ENCODE measurements at regions not wholly inside any gene's neighbourhood (a gene's known extent, or its start where the extent isn't known, plus 50 kb on each side); places are given as distances from the start of the nearest gene placed in this dataset.

GRCh38 chr11:27187848-27188621 lies 147.4 kb downstream of the BBOX1 start:
- no peak for DNase-seq

DNA sequence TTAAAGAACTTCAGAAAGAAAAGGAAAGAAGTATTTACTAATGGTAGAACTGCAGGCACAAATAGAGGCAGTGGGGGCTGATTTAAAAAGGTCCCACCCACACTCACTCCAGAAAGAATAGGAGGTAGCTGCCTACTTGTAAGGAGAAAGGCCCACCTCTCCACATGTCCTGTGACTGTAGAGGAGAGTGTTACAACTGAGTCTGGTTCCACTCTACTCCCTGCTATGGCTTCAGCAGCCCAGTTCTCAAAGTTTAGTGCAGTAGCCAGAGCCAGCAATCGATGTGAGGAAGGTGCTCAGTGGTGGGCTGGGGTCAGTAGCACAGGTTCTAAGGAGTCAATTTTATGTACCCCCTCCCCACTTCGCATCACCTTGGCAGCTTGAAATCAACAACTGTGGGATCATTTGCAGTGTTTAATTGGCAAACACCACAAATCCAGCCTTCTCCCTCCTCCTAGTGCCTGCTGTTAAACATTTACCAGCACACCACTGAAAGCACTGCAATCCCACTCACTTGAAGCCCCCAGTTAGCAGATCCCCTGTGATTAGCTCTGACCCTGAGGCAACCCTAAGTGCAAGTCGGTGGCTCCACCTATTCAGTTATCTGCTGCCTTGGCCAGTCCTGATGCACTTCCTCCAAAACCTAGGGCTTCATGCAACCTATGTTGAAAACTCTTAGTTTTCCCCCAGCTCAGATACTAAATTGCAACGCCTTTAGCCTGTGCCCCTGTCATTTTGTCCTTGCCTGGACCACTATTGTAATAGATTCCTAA lies 146.6 kb downstream of the BBOX1 start:
- no peak for DNase-seq

GRCh38 chr11:27186580-27186979 lies 146.0 kb downstream of the BBOX1 start:
- DNase-seq: no peak

GRCh38 chr11:27184458-27185312 lies 144.1 kb downstream of the BBOX1 start:
- no peak for DNase-seq

DNA sequence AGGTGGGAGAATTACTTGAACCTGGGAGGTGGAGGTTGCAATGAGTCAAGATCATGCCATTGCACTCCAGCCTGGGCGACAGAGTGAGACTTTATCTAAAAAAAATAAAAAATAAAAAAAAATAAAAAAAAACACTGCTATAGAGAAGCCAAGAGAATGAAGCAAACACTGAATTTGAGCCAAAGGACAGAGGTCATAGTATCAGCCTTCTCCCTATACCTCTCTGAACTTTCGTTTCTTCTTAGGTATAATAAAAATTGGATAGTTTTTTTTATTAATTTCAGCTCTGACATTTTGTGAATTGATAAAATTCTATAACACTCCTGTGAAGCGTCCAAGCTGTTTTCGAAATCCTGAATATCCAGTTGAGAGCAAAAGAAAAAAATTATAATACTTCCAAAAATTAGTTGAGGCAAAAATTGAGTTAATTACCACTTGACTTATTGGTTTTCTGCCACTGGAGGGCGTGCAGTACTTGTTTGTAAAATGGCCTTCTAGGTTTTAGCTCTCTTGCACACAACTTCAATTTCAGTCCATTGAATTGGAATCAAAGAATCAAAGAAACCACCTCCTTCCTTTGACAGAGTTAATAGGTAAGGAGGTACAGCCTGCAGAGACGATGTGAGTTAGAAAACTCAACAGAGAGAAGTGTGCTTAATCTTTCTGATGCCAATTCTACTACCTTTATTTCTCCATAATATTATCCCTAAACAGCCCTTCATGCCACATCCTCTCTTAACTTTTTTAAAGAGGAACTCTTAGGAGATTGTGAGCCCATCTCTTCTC lies 143.2 kb downstream of the BBOX1 start:
- peak; percentile 78 for DNase-seq

- no peak for DNase-seq
Measured at GRCh38 chr11:27179334-27179733, 138.7 kb downstream of the BBOX1 start.

DNA sequence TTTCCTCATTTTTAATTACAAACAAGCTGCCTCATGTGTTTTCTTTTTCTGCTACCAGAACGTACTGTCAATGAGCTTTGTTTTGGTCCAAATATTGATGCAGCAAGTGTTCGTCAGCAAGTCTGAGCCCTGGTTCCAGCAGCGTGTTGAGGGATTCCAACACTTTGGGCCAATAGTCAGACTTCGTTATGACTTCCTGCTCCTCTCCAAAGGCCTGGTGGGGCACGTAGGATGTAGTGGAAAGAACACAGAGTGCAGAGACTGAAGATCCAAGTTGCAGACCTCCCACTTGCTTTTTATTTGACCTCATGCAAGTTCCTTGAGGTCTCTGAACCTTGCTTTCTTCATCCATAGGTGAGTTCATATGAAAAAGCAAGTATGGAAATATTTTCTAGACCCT lies 138.2 kb downstream of the BBOX1 start:
- no peak for DNase-seq

Data from dermis blood vessel endothelial cell (primary cell).